HFF-Myc (cell line): ENCODE measurements at regions not wholly inside any gene's neighbourhood (a gene's known extent, or its start where the extent isn't known, plus 50 kb on each side); places are given as distances from the start of the nearest gene placed in this dataset.

Experiments
- DNase-seq: peaks from one replicate; pipeline ENCODE4 v3.0.0-alpha.2; 2011; ENCODE audit warnings: low read depth; ENCODE audit errors: extremely low read depth
- H3K4me3 ChIP-seq: replicated peaks from 2 replicates; pipeline ENCODE4 v1.5.1; 2011; ENCODE audit warnings: low read depth, mild to moderate bottlenecking, control low read depth, low read length
- TF ChIP-seq, protein P1 (sequence below): IDR thresholded peaks from 2 replicates; pipeline ENCODE4 v1.5.1; 2012; ENCODE audit warnings: mild to moderate bottlenecking, low read depth, low read length, control low read depth; ENCODE audit errors: missing control alignments

DNA sequence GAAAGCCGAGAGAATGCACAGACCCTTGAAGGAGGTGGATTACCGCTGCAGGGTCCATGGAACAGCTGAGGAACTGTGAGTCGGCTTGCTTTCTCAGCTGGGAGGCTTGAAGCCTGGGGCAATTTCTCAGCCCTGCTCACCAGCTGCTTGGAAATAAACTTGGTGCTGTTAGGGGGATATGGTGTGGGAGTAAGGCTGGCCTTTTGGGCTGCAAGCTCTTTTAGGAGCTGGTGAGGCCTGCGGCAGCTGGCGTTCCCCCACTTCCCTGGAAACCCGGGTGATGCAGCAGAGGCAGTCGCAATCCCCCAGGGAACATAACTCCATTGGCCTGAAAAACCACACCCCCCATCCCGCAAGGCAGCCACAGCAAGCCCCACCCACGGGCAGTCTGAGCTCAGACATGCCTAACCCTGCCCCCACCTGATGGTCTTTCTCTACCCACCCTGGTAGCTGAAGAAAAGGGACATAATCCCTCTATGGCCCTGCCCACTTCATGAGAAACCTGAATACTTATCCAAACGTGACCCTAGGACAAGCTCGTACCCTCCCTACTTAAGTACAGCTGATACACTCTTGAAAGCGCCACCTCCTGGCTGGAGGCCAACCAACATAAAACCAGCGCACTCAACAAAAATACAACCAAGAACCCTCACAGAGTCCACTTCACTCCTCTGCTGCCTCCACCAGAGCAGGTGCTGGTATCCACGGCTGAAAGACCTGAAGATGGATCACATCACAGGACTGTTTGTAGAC lies 1995.8 kb downstream of the NCAM2 start:
- DNase-seq: no peak
- H3K4me3 ChIP-seq: no peak overlapping the region
- TF ChIP-seq, protein P1, sequence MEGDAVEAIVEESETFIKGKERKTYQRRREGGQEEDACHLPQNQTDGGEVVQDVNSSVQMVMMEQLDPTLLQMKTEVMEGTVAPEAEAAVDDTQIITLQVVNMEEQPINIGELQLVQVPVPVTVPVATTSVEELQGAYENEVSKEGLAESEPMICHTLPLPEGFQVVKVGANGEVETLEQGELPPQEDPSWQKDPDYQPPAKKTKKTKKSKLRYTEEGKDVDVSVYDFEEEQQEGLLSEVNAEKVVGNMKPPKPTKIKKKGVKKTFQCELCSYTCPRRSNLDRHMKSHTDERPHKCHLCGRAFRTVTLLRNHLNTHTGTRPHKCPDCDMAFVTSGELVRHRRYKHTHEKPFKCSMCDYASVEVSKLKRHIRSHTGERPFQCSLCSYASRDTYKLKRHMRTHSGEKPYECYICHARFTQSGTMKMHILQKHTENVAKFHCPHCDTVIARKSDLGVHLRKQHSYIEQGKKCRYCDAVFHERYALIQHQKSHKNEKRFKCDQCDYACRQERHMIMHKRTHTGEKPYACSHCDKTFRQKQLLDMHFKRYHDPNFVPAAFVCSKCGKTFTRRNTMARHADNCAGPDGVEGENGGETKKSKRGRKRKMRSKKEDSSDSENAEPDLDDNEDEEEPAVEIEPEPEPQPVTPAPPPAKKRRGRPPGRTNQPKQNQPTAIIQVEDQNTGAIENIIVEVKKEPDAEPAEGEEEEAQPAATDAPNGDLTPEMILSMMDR: no peak

DNA sequence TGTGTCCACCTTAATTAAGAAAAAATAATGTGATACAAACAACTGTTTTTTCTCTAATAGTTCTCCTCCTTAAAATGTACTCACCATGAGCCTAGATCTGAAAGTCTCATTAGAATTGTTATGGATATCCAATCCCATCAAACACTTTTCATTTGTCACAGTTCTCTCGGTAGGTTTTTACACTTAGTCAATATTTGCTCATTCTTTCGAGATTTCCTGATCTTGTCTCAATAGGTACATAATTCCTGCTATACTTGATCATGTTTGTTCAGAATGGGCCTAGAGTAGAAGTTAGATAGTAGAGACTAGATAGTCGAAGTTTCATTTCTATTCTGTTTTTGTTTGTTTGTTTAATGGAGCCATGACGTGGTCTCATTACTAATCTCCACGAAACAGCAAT lies 2005.7 kb downstream of the NCAM2 start:
- DNase-seq: no peak
- TF ChIP-seq, protein P1: no peak
- no peak overlapping the region for H3K4me3 ChIP-seq

DNA sequence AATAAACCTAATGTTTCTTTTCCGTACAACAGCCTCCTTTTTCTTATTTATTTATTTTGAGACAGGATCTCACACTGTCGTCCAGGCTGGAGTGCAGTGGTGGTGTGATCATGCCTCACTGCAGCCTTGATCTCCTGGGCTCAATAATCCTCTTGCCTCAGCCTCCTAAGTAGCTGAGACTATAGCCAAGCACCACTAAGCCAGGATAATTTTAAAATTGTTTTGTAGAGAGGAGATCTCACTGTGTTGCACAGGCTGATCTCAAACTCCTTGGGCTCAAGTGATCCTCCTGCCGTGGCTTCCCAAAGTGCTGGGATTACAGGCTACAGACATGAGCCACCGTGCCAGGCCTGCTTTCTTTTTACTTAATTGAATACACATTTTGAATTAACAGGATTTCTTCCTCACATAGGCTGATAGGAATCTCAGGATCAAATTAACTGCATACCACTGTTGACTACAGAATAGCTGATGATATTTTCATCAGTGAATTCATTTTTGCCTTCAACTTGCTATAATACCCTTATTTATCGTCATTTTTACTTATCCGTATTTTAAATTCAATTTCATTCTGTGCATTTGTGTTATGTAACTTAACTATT lies 2010.5 kb downstream of the NCAM2 start:
- no peak overlapping the region for H3K4me3 ChIP-seq
- TF ChIP-seq, protein P1: no peak
- no peak for DNase-seq

DNA sequence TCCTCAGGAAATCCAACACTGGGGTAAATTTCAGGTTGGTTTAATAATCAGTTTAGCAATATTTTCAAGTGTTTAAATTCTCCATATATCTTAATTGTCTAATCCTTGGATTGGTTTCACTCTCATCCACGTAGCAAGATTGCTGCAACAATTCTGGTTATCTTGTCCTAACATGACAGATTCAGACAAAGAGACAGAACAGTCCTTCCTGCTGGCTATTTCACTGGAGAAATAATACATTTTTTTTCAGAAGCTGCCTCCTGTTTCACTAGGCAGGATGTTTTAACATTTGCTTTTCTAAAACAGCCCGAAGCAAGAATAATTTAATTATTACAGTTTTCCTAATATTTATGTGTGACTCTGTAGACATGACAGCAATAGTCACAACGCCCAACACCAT lies 2011.2 kb downstream of the NCAM2 start:
- no peak overlapping the region for H3K4me3 ChIP-seq
- TF ChIP-seq, protein P1: no peak
- DNase-seq: no peak

DNA sequence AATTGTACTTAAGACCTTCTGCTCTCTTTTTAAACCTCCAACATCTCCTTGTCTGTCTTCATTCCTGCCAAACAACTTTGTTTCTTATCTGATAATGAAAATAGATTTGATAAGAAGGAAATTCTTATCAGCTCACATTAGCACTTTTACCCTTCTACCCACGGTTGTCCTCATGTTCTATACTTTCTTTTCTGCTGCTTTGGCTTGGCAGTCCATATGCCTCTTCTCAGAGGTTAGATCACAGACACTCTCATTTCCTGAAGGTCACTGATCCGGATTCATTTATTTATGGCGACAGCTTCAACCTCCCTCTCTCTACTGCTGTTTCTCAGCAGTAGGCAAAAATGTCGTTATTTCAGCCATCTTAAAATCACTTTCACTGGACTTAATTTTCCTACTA lies 2015.8 kb downstream of the NCAM2 start:
- no peak overlapping the region for H3K4me3 ChIP-seq
- TF ChIP-seq, protein P1: no peak
- DNase-seq: no peak

DNA sequence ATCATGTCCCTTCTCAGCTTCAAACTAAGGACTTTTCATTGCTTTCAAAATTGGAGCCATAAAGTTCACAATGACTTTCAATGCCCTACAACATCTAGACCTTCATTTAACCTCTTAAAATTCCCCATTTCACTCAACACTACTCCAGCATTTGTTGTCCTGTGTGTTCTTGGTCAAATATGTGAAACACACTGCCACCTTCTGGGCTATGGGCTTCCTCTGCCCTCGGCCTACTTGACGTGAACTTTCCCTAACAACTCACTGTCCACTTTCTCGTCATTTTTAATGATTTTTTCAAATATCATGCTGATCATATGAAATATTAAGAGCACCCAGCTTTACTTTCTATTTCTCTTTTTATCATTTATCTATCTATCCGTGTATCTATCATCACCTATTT lies 2018.4 kb downstream of the NCAM2 start:
- no peak for DNase-seq
- H3K4me3 ChIP-seq: no peak overlapping the region
- TF ChIP-seq, protein P1: no peak

DNA sequence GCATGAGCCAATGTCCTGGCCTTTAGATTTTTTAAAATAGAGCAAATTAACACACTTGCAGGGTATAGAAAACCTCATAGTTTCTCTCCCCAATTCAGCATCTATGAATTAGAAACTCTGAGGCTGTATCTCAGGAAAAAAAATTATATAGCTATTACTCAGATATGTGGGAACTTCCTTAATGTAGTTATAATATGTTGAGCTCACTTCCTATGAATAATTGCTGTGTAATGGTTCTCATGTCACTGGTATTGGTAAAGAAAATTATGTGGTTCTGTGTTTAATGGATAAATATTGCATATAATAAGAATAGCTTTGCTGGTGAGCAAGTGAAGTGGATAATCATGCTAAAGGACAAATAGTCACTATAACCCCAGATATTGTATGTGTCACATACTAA lies 2019.8 kb downstream of the NCAM2 start:
- no peak for DNase-seq
- TF ChIP-seq, protein P1: no peak
- no peak overlapping the region for H3K4me3 ChIP-seq
